ENCODE measurements at regions not wholly inside any gene's neighbourhood (a gene's known extent, or its start where the extent isn't known, plus 50 kb on each side); places are given as distances from the start of the nearest gene placed in this dataset.

DNA sequence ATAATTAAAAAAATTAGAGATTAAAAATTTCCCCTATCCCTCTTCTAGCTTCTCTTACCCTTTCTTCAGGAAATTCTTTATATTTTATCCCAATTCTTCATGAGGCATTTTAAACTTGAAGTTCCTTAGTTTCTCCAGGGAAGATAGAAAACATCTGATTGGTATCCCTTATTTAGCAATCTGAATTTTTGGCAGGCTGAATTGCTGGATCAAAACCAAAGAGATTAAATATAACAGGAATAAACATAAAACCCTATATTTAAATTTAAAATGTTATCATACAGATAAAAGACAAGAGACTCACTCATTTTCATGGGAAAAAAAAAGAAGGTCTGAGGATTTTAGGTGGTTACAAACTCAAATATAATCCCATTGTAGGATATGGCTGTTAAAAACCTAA, 204.2 kb downstream of the CHRM3 start:
- TF ChIP-seq, protein P1, sequence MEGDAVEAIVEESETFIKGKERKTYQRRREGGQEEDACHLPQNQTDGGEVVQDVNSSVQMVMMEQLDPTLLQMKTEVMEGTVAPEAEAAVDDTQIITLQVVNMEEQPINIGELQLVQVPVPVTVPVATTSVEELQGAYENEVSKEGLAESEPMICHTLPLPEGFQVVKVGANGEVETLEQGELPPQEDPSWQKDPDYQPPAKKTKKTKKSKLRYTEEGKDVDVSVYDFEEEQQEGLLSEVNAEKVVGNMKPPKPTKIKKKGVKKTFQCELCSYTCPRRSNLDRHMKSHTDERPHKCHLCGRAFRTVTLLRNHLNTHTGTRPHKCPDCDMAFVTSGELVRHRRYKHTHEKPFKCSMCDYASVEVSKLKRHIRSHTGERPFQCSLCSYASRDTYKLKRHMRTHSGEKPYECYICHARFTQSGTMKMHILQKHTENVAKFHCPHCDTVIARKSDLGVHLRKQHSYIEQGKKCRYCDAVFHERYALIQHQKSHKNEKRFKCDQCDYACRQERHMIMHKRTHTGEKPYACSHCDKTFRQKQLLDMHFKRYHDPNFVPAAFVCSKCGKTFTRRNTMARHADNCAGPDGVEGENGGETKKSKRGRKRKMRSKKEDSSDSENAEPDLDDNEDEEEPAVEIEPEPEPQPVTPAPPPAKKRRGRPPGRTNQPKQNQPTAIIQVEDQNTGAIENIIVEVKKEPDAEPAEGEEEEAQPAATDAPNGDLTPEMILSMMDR (IDR thresholded peaks at IDR 0.05) = no peak
- no peak for TF ChIP-seq REST (IDR thresholded peaks at IDR 0.05; ENCODE audit: insufficient read depth in 1 of 2, low read depth in 2 of 2, low read length in 1 of 2)
